Upper lobe of left lung (tissue), 4 donors: ENCODE measurements at regions not wholly inside any gene's neighbourhood (a gene's known extent, or its start where the extent isn't known, plus 50 kb on each side); places are given as distances from the start of the nearest gene placed in this dataset.

ENCODE experiments used
- POLR2A ChIP-seq, 4 donors: fragments of 450-650 bp; IDR thresholded peaks; one replicate each; pipeline ENCODE4 v1.5.1; 2016 to 2017; ENCODE audit warnings: antibody characterized with exemption in 4 of 4, mild to moderate bottlenecking in 2 of 4
- TF ChIP-seq, protein P1 (sequence below), 6 experiments: fragments of 450-650 bp in 4 of 6; fragments of 200-600 bp in 2 of 6; sonication (generic) in 2 of 6; IDR thresholded peaks; one replicate each; pipeline ENCODE4 v1.5.1; 2016 to 2019; ENCODE audit warnings: antibody characterized with exemption in 6 of 6

- TF ChIP-seq, protein P1, sequence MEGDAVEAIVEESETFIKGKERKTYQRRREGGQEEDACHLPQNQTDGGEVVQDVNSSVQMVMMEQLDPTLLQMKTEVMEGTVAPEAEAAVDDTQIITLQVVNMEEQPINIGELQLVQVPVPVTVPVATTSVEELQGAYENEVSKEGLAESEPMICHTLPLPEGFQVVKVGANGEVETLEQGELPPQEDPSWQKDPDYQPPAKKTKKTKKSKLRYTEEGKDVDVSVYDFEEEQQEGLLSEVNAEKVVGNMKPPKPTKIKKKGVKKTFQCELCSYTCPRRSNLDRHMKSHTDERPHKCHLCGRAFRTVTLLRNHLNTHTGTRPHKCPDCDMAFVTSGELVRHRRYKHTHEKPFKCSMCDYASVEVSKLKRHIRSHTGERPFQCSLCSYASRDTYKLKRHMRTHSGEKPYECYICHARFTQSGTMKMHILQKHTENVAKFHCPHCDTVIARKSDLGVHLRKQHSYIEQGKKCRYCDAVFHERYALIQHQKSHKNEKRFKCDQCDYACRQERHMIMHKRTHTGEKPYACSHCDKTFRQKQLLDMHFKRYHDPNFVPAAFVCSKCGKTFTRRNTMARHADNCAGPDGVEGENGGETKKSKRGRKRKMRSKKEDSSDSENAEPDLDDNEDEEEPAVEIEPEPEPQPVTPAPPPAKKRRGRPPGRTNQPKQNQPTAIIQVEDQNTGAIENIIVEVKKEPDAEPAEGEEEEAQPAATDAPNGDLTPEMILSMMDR (IDR thresholded peaks at IDR 0.05): no peak
- no peak for TF ChIP-seq POLR2A (IDR thresholded peaks at IDR 0.05)
Measured at GRCh38 chr7:17528636-17529035, 230.2 kb downstream of the AHR start.
